ENCODE measurements at regions not wholly inside any gene's neighbourhood (a gene's known extent, or its start where the extent isn't known, plus 50 kb on each side); places are given as distances from the start of the nearest gene placed in this dataset.

GRCh38 chr14:43252866-43253265, 1254.2 kb downstream of the FSCB start:
- Mint-ChIP-seq H3K36me3 (ENCODE audit: low read depth) (no peaks in the 10 kb centered on the region), H3K27me3 (no peaks in the 10 kb centered on the region), H3K27ac (no peak overlapping the region), H3K4me3 (no peak overlapping the region), H3K9me3 (no peaks in the 10 kb centered on the region), H3K4me1 (no peaks in the 10 kb centered on the region)
- intact Hi-C loops (cut with micrococcal nuclease), result no loop called here
- no peak for ATAC-seq (ENCODE audit: low read depth)
- TF ChIP-seq CTCF (IDR thresholded peaks at IDR 0.05), result no peak
- ChIA-PET POLR2A (no interaction called here), CTCF (no interaction called here)
- no peak for DNase-seq

GRCh38 chr14:43249591-43249990, 1257.5 kb downstream of the FSCB start:
- DNase-seq (no peak), ATAC-seq (ENCODE audit: low read depth) (no peak)
- no peak overlapping the region for H3K4me3 Mint-ChIP-seq
- H3K27ac Mint-ChIP-seq, result no peak overlapping the region
- ChIA-PET CTCF (no interaction called here), POLR2A (no interaction called here)
- no peak for TF ChIP-seq CTCF (IDR thresholded peaks at IDR 0.05)
- no peaks in the 10 kb centered on the region for H3K36me3 Mint-ChIP-seq (ENCODE audit: low read depth)
- no peaks in the 10 kb centered on the region for H3K27me3 Mint-ChIP-seq
- no peaks in the 10 kb centered on the region for H3K4me1 Mint-ChIP-seq
- H3K9me3 Mint-ChIP-seq, result peaks cover 2% of the 10 kb centered on the region
- intact Hi-C loops (cut with micrococcal nuclease), result no loop called here

- CTCF ChIA-PET, result no interaction called here
Measured at GRCh38 chr14:43249116-43249515, 1258.0 kb downstream of the FSCB start.

GRCh38 chr14:43247877-43248276, 1259.2 kb downstream of the FSCB start:
- ATAC-seq (ENCODE audit: low read depth) (no peak), DNase-seq (no peak)
- Mint-ChIP-seq H3K4me3 (no peak overlapping the region), H3K27ac (no peak overlapping the region), H3K9me3 (peaks cover 4% of the 10 kb centered on the region), H3K36me3 (ENCODE audit: low read depth) (no peaks in the 10 kb centered on the region), H3K4me1 (no peaks in the 10 kb centered on the region), H3K27me3 (no peaks in the 10 kb centered on the region)
- TF ChIP-seq CTCF (IDR thresholded peaks at IDR 0.05), result no peak
- CTCF ChIA-PET, result no interaction called here
- POLR2A ChIA-PET, result no interaction called here
- intact Hi-C loops (cut with micrococcal nuclease), result no loop called here

More at GRCh38 chr14:43249116-43249515, 1258.0 kb downstream of the FSCB start:
- intact Hi-C loops (cut with micrococcal nuclease), result no loop called here
- DNase-seq (no peak), ATAC-seq (ENCODE audit: low read depth) (no peak)
- no peak overlapping the region for H3K27ac Mint-ChIP-seq
- POLR2A ChIA-PET, result no interaction called here
- no peaks in the 10 kb centered on the region for H3K36me3 Mint-ChIP-seq (ENCODE audit: low read depth)
- peaks cover 2% of the 10 kb centered on the region for H3K9me3 Mint-ChIP-seq
- no peaks in the 10 kb centered on the region for H3K4me1 Mint-ChIP-seq
- H3K4me3 Mint-ChIP-seq, result no peak overlapping the region
- no peak for TF ChIP-seq CTCF (IDR thresholded peaks at IDR 0.05)
- no peaks in the 10 kb centered on the region for H3K27me3 Mint-ChIP-seq

GRCh38 chr14:43244142-43244625, 1262.9 kb downstream of the FSCB start:
- H3K27me3 Mint-ChIP-seq, result no peaks in the 10 kb centered on the region
- H3K27ac Mint-ChIP-seq, result no peak overlapping the region
- POLR2A ChIA-PET, result no interaction called here
- intact Hi-C loops (cut with micrococcal nuclease), result no loop called here
- DNase-seq (no peak), ATAC-seq (ENCODE audit: low read depth) (no peak)
- H3K4me1 Mint-ChIP-seq, result no peaks in the 10 kb centered on the region
- CTCF ChIA-PET, result no interaction called here
- no peak overlapping the region for H3K4me3 Mint-ChIP-seq
- H3K36me3 Mint-ChIP-seq (ENCODE audit: low read depth), result no peaks in the 10 kb centered on the region
- H3K9me3 Mint-ChIP-seq, result peaks cover 4% of the 10 kb centered on the region
- no peak for TF ChIP-seq CTCF (IDR thresholded peaks at IDR 0.05)
